ENCODE measurements at regions not wholly inside any gene's neighbourhood (a gene's known extent, or its start where the extent isn't known, plus 50 kb on each side); places are given as distances from the start of the nearest gene placed in this dataset.
"Not testable (repeated sequence)": the region's sequence is repeated elsewhere in the genome, so short reads cannot be mapped to it uniquely, and the experiment has no call there.

DNA sequence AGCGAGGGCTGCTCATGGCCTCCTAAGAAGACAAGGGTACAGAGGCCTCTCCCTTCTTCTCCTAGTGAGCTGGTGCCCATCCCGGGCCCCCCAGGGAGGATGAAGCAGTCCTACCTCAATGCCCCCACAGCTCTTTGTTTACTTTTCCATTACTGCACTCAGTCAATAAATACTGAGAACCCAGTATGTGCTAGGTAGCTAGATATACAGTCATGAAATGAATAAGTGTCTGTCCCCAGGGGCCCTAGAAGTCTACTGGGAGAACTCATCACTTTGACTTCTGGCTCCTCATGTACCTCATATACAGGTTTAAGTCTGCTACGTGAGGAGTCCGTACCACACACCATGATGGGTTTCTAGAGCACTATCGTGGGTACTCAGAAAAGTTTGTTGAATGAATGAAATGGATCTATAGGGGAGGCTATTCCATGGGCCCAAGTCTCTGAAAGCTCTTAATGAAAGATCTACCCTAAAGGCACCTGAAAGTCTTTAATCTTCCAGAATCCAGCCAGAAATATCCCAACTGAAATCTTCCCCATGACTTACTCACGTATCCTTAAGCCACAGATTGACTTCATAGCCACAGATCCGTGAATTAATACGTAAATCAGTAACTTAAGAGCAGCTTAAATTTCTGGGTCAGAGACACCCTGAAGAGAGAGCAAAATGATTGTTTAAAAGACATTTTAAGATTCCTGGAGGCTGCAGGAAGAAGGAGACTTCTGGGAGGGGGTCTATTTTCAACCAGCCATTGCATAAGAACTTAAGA, 51.6 kb upstream of the POMP start:
- DNase-seq (ENCODE audit: low read depth) = no peak

GRCh38 chr13:28606466-28606865, 52.5 kb upstream of the POMP start:
- DNase-seq (ENCODE audit: low read depth) = no peak

DNA sequence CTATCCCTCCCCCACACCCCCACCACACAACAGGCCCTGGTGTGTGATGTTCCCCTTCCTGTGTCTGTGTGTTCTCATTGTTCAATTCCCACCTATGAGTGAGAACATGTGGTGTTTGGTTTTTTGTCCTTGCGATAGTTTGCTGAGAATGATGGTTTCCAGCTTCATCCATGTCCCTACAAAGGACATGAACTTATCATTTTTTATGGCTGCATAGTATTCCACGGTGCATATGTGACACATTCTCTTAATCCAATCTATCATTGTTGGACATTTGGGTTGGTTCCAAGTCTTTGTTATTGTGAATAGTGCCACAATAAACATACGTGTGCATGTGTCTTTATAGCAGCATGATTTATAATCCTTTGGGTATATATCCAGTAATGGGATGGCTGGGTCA, 53.8 kb upstream of the POMP start:
- DNase-seq (ENCODE audit: low read depth) = not testable (repeated sequence)

DNA sequence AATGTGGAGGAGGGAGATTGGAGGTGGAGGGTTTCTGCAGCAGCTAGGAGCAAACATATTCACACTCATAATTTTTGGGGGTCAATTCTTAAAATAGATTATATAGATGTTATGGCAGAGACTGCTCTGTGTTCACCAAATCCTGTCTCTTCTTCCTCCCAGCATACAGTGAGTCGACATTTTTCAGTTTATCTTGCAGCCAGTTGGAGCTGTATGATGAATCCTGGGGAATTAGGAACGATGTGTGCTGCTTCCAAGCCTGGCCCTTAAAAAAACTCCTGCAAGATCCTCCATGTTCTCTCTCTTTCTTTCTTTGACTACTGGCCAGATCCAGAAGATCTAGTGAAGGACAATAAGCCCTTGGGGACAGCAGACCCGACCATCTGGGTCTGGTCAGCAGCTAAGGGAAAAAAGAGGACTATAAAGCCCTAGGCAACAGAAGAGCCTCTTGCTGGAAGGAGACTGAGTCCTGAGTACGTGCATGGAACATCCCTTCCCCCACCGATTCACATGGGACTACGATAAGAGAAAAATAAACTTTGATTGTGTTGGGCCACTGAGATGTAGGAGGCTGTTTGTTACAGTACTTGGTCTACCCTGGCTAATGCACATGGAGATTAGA, 55.8 kb upstream of the POMP start:
- no peak for DNase-seq (ENCODE audit: low read depth)

DNA sequence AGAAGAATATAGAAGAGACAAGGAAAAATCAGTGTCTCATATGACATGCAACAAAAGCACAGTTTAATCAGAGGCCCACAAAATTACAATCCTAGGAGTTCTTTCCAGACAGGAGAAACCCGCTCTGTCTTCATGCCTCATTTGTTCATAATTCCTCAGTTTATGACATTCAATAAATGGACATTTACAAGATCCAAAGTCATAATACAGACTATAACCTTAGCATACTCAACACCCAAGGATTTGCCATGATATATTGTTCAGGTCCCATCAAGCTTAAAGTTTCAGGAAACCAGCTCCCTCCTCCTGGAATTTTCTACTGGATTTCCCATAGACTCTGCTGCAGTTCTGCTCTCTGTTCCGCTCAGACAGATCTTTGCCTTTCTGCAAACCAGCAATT, 56.4 kb upstream of the POMP start:
- DNase-seq (ENCODE audit: low read depth) = no peak

DNA sequence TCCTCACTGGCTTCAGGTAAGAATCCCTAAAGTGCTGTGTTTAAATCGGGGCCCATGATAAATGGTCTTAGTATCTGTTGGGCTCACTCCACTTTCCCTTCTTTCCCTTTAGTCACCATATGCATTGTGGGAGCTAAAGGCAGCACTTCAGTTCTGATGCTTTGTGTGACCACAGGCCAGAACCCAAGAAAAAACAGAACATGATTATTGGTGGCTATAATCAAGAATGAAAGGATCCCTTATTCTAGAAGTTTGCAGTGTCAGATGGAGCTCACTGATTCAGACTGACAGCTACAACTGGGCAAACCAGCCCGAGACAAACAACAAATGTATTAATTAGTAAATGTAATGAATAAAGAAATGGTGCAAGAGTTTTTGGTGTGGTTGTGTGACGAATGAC, 57.3 kb upstream of the POMP start:
- DNase-seq (ENCODE audit: low read depth) = no peak

DNA sequence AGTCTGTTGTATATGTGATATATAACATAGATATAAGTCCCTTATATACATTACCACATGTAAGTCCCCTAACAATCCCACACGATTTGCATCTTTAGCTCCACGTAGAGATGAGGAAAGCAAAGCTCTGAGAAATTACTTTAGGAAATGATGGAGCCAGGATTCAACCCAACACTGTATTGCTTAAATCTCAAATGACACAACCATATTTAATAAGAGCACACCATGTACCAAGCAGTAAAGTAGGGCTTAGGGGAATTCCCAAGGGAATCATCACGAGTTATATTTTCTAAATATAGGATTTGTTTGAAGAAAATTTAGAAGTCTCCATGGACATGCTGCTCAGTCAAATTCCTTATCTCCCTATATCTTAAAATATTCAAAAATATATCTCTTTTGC, 61.3 kb upstream of the POMP start:
- DNase-seq (ENCODE audit: low read depth) = no peak

DNA sequence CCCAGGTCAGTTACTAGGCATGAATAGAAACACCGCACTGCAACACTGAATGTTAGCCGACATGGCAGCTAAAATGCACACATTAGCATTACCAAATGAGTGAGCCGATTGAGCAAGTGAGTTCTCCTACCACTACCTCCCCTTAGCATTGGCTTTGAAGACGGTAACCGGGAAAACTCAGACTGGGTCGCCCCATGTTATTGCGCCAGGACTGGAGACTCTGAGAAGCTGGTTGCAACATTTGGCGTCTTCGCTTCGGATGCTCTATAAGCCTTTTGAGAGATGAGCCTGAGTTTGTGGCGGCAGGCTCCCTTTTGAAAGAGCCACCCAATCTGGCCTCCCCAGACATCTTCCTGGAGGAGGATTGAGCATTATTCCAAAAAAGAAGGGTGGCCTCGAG, 68.5 kb upstream of the POMP start:
- no peak for DNase-seq (ENCODE audit: low read depth)

- DNase-seq (ENCODE audit: low read depth) = no peak
Measured at GRCh38 chr13:28588296-28588695, 70.6 kb upstream of the POMP start.

- DNase-seq (ENCODE audit: low read depth) = no peak
Measured at GRCh38 chr13:28587174-28587540, 71.8 kb upstream of the POMP start.

DNA sequence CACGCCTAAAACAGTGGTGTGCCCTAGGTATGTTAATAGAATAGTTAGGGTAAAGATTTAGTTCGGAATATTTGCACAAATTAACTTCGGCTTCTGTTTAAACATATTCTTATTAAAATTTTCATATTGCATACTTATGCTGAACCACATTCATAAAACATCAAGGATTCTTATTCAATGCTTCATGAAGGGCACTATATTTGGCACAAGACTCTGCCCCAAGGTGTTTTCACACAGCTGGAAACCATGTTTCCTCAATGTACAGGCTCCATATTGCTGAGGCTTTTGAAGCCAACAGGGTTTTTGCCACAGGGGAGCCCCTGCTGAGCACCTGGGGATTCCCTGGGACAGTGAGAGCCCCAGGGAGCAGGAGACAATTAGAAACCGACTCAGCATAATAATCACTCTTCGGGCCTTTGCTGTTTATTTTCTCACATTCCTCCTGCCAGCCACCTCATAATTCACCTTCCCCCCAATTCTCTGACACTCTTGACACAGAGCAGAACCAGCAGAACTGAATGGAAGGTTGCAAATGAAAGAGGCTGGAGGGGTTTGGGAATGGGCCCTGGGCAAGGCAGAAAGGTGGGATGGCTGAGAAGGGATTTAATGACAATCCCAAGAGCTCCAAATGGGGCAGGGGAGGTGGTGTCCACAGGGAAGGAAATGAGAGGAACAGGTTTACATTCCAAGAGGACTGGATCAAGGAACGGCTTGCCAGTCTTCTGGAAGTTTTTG, 72.3 kb upstream of the POMP start:
- no peak for DNase-seq (ENCODE audit: low read depth)

- no peak for DNase-seq (ENCODE audit: low read depth)
Measured at GRCh38 chr13:28585561-28585960, 73.4 kb upstream of the POMP start.

GRCh38 chr13:28584873-28585381, 74.0 kb upstream of the POMP start:
- no peak for DNase-seq (ENCODE audit: low read depth)

- no peak for DNase-seq (ENCODE audit: low read depth)
Measured at GRCh38 chr13:28583651-28584091, 75.3 kb upstream of the POMP start.

DNA sequence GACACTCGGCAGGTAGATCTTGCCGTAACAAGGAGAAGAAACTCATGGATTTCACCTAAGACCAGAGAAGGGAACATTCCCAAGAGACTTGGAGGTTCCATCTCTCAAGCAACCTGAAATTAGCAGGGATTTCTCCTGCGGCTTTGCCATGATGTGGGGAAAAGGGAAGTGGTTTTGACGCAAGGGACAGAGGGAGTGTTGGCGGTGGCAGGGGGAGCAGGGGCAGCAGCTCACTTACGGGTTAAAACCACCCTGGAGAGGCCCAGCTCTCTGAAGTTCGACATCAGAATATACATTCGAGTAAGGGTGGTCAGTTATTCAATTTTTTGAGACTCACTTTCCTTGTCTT, 76.1 kb upstream of the POMP start:
- DNase-seq (ENCODE audit: low read depth) = no peak

DNA sequence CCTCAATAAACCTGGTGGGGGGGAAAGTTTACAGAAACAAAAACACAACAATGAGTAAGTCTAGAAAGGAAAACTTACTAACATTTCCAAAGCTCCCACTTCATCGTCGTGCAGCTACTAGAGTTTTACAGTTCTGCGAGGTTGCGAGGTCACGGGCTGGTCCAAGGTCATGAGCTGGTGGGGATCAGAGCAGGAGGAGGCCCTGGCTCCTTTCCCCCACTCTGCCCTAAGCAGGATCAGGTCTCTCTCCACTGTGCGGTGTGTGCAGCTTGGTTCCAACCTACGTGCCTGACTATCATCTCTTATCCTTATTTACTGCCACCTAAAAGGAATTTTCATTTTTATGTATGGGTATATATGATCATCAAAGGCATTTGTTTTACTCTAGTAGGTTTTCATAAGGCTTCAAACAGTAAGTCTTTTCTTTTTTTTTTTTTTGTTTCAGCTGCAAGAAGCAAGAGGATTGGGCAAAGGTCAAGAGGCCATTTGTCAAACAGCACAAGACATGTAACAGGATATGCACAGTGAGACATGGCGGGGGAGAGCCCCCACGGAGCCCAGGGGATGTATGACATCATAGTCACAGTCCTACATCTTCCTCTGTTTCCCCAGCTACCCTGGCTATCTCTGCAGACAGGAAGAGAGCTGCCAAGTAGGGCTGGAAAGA, 76.6 kb upstream of the POMP start:
- no peak for DNase-seq (ENCODE audit: low read depth)

DNA sequence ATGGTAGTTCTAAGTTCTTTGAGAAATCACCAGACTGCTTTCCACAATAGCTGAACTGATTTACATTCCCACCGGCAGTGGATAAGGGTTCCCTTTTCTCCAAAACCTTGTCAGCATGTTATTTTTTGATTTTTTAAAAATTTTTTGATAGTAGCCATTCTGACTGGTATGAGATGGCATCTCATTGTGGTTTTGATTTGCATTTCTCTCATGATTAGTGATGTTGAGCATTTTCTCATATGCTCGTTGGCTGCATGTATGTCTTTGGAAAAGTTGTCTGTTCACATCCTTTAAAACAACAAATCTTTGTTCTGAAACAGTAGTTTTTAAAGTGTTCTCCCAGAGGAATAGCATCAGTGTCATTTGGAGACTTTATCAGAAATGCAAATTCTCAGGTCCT, 77.5 kb upstream of the POMP start:
- DNase-seq (ENCODE audit: low read depth) = no peak

DNA sequence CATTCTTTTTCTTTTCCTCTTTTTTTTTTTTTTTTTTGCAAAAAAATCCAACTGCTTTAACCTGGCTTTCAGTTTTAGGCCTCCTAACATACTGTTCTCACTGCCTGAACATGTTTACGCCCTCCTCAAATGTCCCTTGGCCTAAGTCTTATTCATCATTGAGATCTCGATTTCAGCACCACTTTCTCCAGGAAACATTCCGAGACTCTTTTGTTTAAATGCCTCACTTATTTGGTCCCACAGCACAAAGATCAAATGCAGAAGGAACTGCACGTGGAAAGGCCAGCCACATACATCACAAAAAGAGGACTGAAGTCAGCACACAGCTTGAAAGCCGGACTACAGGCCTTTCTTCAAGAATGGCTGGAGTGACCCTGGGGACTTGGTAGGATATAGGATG, 79.2 kb upstream of the POMP start:
- no peak for DNase-seq (ENCODE audit: low read depth)

GRCh38 chr13:28579322-28579721, 79.6 kb upstream of the POMP start:
- DNase-seq (ENCODE audit: low read depth) = no peak

DNA sequence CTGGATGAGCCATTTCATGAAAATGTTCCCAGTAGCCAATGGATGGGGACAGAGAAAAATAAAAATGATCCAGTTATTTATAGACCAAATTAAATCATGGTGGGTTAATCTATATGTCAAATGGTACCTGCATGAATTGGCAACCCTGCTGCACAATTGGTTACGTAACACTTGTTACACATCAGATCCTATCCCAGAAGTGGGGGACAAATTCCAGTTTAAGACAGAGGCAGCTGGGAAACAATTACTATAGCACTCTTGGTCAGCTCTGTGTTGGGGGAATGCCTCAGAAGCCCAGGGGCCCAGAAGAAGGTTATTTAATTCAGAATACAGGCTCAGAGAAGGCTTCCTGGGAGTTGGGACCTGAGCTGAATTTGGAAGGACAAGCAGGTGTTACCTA, 81.1 kb upstream of the FLT1 start:
- DNase-seq (ENCODE audit: low read depth) = no peak

GRCh38 chr13:28575200-28575599, 80.3 kb upstream of the FLT1 start:
- no peak for DNase-seq (ENCODE audit: low read depth)

GRCh38 chr13:28574617-28575142, 79.8 kb upstream of the FLT1 start:
- DNase-seq (ENCODE audit: low read depth) = peak; percentile 11
